Fibroblast of the aortic adventitia (primary cell): ENCODE measurements at regions not wholly inside any gene's neighbourhood (a gene's known extent, or its start where the extent isn't known, plus 50 kb on each side); places are given as distances from the start of the nearest gene placed in this dataset.
"Not testable (repeated sequence)": the region's sequence is repeated elsewhere in the genome, so short reads cannot be mapped to it uniquely, and the experiment has no call there.

Experiments used
- DNase-seq: peaks from one replicate; pipeline ENCODE4 v3.0.0-alpha.2; 2010; ENCODE audit warnings: low read depth
- H3K4me3 ChIP-seq: 2 replicates; pipeline ENCODE4 v1.5.1; 2011; ENCODE audit warnings: low read depth, mild to moderate bottlenecking, control low read depth, low read length, moderate library complexity
- CTCF ChIP-seq: IDR thresholded peaks from 2 replicates; pipeline ENCODE4 v1.5.1; 2011; ENCODE audit warnings: mild to moderate bottlenecking, low read length, control low read depth, inconsistent platforms; ENCODE audit not compliant: insufficient read depth

- no peak for DNase-seq
- no peak overlapping the region for H3K4me3 ChIP-seq
- no peak for TF ChIP-seq CTCF
These were observed 140.9 kb upstream of the LCORL start for GRCh38 chr4:18162453-18162852.

- DNase-seq, H3K4me3 ChIP-seq: not testable (repeated sequence)
These were observed 137.8 kb upstream of the LCORL start for GRCh38 chr4:18159117-18159912.

- no peak overlapping the region for H3K4me3 ChIP-seq
- TF ChIP-seq CTCF: no peak
- no peak for DNase-seq
These were observed 133.8 kb upstream of the LCORL start for GRCh38 chr4:18155067-18156041.

- TF ChIP-seq CTCF: no peak
- H3K4me3 ChIP-seq: no peak overlapping the region
- DNase-seq: no peak
These were observed 116.6 kb upstream of the LCORL start for GRCh38 chr4:18138076-18138665.

- no peak for DNase-seq
- TF ChIP-seq CTCF: no peak
- H3K4me3 ChIP-seq: no peak overlapping the region
These were observed 112.6 kb upstream of the LCORL start for GRCh38 chr4:18134111-18134510.

- no peak overlapping the region for H3K4me3 ChIP-seq
- TF ChIP-seq CTCF: no peak
- no peak for DNase-seq
These were observed 108.7 kb upstream of the LCORL start for GRCh38 chr4:18130256-18130655.

GRCh38 chr4:18128241-18128640, 106.7 kb upstream of the LCORL start:
- TF ChIP-seq CTCF: no peak
- H3K4me3 ChIP-seq: no peak overlapping the region
- no peak for DNase-seq
